A549 (cell line): ENCODE measurements at regions not wholly inside any gene's neighbourhood (a gene's known extent, or its start where the extent isn't known, plus 50 kb on each side); places are given as distances from the start of the nearest gene placed in this dataset.

Experiments used
- EP300 ChIP-seq, 2 experiments: fragments of >200 bp; sonication (Bioruptor Twin); formaldehyde crosslinking; IDR thresholded peaks; 2 replicates in 1 of 2; 3 replicates in 1 of 2; pipeline ENCODE4 v1.6.1; 2016 to 2017
- JUN ChIP-seq, 2 experiments: fragments of >200 bp; sonication (Bioruptor Twin); formaldehyde crosslinking; IDR thresholded peaks; 2 replicates in 1 of 2; 3 replicates in 1 of 2; pipeline ENCODE4 v1.6.1; 2016 to 2017
- KDM1A ChIP-seq: fragments of 200-600 bp; sonication (generic); IDR thresholded peaks from 2 replicates; pipeline ENCODE4 v1.6.1; 2016; ENCODE audit warnings: low read depth, mild to moderate bottlenecking
- POLR2A ChIP-seq: IDR thresholded peaks from 2 replicates; pipeline ENCODE4 v1.6.1; 2012; ENCODE audit warnings: mild to moderate bottlenecking, low read length
- RAD21 ChIP-seq, 2 experiments: fragments of >200 bp in 1 of 2; sonication (Bioruptor Twin) in 1 of 2; formaldehyde crosslinking in 1 of 2; IDR thresholded peaks in 1 of 2; conservative IDR thresholded peaks in 1 of 2; 2 replicates in 1 of 2; 3 replicates in 1 of 2; pipeline ENCODE4 v1.6.1; 2012 to 2018; ENCODE audit warnings: inconsistent platforms in 1 of 2
- TF ChIP-seq, protein P1 (sequence below): fragments of >200 bp; sonication (Bioruptor Twin); formaldehyde crosslinking; IDR thresholded peaks from 3 replicates; pipeline ENCODE4 v1.5.1; 2016
- TF ChIP-seq, protein P2 (sequence below): fragments of 450-650 bp; IDR thresholded peaks from 2 replicates; pipeline ENCODE4 v1.6.1; 2014; ENCODE audit warnings: antibody characterized with exemption

GRCh38 chr20:8953300-8953699 lies 115.6 kb upstream of the PLCB4 start:
- TF ChIP-seq POLR2A, result no peak
- no peak for TF ChIP-seq EP300 (IDR thresholded peaks at IDR 0.05)
- TF ChIP-seq, protein P1, sequence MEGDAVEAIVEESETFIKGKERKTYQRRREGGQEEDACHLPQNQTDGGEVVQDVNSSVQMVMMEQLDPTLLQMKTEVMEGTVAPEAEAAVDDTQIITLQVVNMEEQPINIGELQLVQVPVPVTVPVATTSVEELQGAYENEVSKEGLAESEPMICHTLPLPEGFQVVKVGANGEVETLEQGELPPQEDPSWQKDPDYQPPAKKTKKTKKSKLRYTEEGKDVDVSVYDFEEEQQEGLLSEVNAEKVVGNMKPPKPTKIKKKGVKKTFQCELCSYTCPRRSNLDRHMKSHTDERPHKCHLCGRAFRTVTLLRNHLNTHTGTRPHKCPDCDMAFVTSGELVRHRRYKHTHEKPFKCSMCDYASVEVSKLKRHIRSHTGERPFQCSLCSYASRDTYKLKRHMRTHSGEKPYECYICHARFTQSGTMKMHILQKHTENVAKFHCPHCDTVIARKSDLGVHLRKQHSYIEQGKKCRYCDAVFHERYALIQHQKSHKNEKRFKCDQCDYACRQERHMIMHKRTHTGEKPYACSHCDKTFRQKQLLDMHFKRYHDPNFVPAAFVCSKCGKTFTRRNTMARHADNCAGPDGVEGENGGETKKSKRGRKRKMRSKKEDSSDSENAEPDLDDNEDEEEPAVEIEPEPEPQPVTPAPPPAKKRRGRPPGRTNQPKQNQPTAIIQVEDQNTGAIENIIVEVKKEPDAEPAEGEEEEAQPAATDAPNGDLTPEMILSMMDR, result no peak
- no peak for TF ChIP-seq RAD21 (conservative IDR thresholded peaks at IDR 0.05 in 1 of 2, IDR thresholded peaks at IDR 0.05 in 1 of 2)
- TF ChIP-seq JUN (IDR thresholded peaks at IDR 0.05), result no peak
- TF ChIP-seq, protein P2, sequence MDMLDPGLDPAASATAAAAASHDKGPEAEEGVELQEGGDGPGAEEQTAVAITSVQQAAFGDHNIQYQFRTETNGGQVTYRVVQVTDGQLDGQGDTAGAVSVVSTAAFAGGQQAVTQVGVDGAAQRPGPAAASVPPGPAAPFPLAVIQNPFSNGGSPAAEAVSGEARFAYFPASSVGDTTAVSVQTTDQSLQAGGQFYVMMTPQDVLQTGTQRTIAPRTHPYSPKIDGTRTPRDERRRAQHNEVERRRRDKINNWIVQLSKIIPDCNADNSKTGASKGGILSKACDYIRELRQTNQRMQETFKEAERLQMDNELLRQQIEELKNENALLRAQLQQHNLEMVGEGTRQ, result no peak
- no peak for TF ChIP-seq KDM1A
